Hepatocyte (in vitro differentiated cells): ENCODE measurements at regions not wholly inside any gene's neighbourhood (a gene's known extent, or its start where the extent isn't known, plus 50 kb on each side); places are given as distances from the start of the nearest gene placed in this dataset.

Experiments
- CTCF ChIP-seq: fragments of 200-600 bp; sonication (generic); IDR thresholded peaks from 2 replicates; pipeline ENCODE4 v1.5.1; 2016; ENCODE audit warnings: antibody characterized with exemption, mild to moderate bottlenecking; ENCODE audit not compliant: poor library complexity
- EZH2 ChIP-seq: fragments of 200-600 bp; sonication (generic); IDR thresholded peaks from 2 replicates; pipeline ENCODE4 v1.6.1; 2016; ENCODE audit warnings: antibody characterized with exemption, mild to moderate bottlenecking, borderline replicate concordance
- EZH2phosphoT487 ChIP-seq: fragments of 200-600 bp; sonication (generic); IDR thresholded peaks from one replicate; pipeline ENCODE4 v1.6.1; 2018; ENCODE audit warnings: antibody characterized with exemption, mild to moderate bottlenecking, low read depth, moderate library complexity; ENCODE audit not compliant: unreplicated experiment, severe bottlenecking

- no peak for TF ChIP-seq CTCF
- TF ChIP-seq EZH2 = no peak
- no peak for TF ChIP-seq EZH2phosphoT487
Observed at GRCh38 chr1:239263801-239264200, 122.6 kb upstream of the CHRM3 start.
